Muscle layer of colon (tissue), 2 donors: ENCODE measurements at regions not wholly inside any gene's neighbourhood (a gene's known extent, or its start where the extent isn't known, plus 50 kb on each side); places are given as distances from the start of the nearest gene placed in this dataset.

Experiments used
- H3K27ac ChIP-seq: one replicate; pipeline ENCODE4 v1.7.0; 2013; ENCODE audit warnings: low read depth, mild to moderate bottlenecking, low read length, moderate library complexity
- H3K27me3 ChIP-seq, 2 donors: one replicate each; pipeline ENCODE4 v1.7.0; 2013; ENCODE audit warnings: low read length in 2 of 2, mild to moderate bottlenecking in 2 of 2; ENCODE audit not compliant: insufficient read depth in 2 of 2, control insufficient read depth in 1 of 2
- H3K36me3 ChIP-seq: one replicate; pipeline ENCODE4 v1.7.0; 2013; ENCODE audit warnings: mild to moderate bottlenecking, low read length; ENCODE audit not compliant: insufficient read depth
- H3K4me1 ChIP-seq: one replicate; pipeline ENCODE4 v1.7.0; 2013; ENCODE audit warnings: mild to moderate bottlenecking, low read length; ENCODE audit not compliant: insufficient read depth
- H3K4me3 ChIP-seq, 2 donors: one replicate each; pipeline ENCODE4 v1.7.0; 2013; ENCODE audit warnings: low read length in 2 of 2, low read depth in 1 of 2, mild to moderate bottlenecking in 1 of 2, moderate library complexity in 1 of 2
- H3K9ac ChIP-seq: one replicate; pipeline ENCODE4 v1.7.0; 2013; ENCODE audit warnings: low read length
- H3K9me3 ChIP-seq: one replicate; pipeline ENCODE4 v1.7.0; 2013; ENCODE audit warnings: mild to moderate bottlenecking, low read length
- donor health status: abdominal sarcoma.
- donor health status: Adenocarcinoma of cecum.

DNA sequence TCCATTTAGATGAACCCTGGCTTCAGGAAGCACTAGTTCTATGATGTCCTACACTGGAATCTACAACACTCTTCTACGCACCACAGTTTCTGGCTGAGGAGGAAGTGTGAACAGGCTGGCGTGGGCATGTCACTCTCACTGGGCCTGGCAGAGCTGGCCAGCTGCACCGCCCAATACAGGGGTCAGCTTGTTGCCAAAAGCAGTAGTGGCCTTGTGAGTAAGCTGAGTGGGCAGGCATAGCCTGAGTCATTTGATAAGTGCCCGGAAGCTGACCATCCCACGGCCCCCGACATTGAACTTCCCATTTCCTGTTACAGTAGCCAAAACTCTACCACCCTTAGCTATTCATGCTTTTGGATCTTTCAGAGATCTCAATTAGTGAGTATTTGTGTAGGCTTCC, 240.9 kb upstream of the SERP2 start:
- Histone ChIP-seq H3K4me3 (no peak overlapping the region), H3K9me3 (no peaks in the 10 kb centered on the region), H3K4me1 (peaks cover 12% of the 10 kb centered on the region), H3K36me3 (no peaks in the 10 kb centered on the region), H3K27ac (no peak overlapping the region), H3K9ac (no peak overlapping the region), H3K27me3 (no peaks in the 10 kb centered on the region)

GRCh38 chr13:44133626-44134025, 240.0 kb upstream of the SERP2 start:
- Histone ChIP-seq H3K4me3 (no peak overlapping the region), H3K27me3 (no peaks in the 10 kb centered on the region), H3K4me1 (peaks cover 5% of the 10 kb centered on the region), H3K9ac (no peak overlapping the region), H3K9me3 (no peaks in the 10 kb centered on the region), H3K27ac (no peak overlapping the region), H3K36me3 (no peaks in the 10 kb centered on the region)

- no peaks in the 10 kb centered on the region for H3K36me3 ChIP-seq
- no peak overlapping the region for H3K27ac ChIP-seq
- no peak overlapping the region for H3K9ac ChIP-seq
- H3K4me3 ChIP-seq = no peak overlapping the region
- H3K9me3 ChIP-seq = no peaks in the 10 kb centered on the region
- no peaks in the 10 kb centered on the region for H3K4me1 ChIP-seq
- no peaks in the 10 kb centered on the region for H3K27me3 ChIP-seq
Observed at GRCh38 chr13:44135566-44135965, 238.1 kb upstream of the SERP2 start.

- no peaks in the 10 kb centered on the region for H3K9me3 ChIP-seq
- H3K36me3 ChIP-seq = no peaks in the 10 kb centered on the region
- H3K9ac ChIP-seq = no peak overlapping the region
- peaks cover 5% of the 10 kb centered on the region for H3K4me1 ChIP-seq
- H3K27me3 ChIP-seq = no peaks in the 10 kb centered on the region
- no peak overlapping the region for H3K27ac ChIP-seq
- no peak overlapping the region for H3K4me3 ChIP-seq
Observed at GRCh38 chr13:44136696-44137268, 236.8 kb upstream of the SERP2 start.

DNA sequence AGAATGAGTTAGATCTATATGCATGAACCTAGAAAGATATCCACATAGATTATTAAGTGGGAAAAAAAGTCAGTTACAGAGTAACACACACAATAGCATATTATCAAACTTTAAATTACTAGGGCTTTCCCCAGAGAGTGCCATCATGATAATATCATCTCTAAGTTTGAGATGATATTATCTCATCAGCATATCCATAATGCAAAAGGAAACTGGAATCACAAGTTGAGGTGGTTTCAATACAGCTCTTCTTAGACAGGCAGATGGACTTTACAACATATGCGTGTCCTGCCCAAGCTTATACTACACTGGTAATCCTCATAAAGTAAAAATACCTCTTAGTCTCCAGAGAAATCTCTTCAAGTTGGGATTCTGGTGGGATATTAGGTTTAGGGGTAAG, 236.2 kb upstream of the SERP2 start:
- H3K9me3 ChIP-seq = no peaks in the 10 kb centered on the region

DNA sequence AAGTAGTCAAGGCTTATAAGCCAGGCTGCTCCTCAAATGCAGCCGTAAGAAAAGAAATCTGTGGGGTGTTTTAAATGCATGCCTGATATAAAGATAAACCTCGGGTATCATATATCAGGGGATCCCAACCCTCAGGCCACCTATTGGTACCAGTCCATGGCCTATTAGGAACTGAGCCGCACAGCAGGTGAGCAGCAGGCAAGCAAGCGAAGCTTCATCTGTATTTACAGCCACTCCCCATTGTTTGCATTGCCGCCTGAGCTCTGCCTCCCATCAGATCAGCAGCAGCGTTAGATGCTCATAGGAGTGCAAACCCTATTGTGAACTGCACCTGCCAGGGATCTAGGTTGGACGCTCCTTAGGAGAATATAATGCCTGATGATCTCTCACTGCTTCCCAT, 233.5 kb upstream of the SERP2 start:
- H3K4me1 ChIP-seq = peaks cover 5% of the 10 kb centered on the region
- H3K4me3 ChIP-seq = no peak overlapping the region
- no peak overlapping the region for H3K9ac ChIP-seq
- no peaks in the 10 kb centered on the region for H3K36me3 ChIP-seq
- H3K9me3 ChIP-seq = no peaks in the 10 kb centered on the region
- H3K27ac ChIP-seq = no peak overlapping the region
- no peaks in the 10 kb centered on the region for H3K27me3 ChIP-seq

More for the DNA sequence above, 236.2 kb upstream of the SERP2 start:
- Histone ChIP-seq H3K27me3 (no peaks in the 10 kb centered on the region), H3K4me3 (no peak overlapping the region), H3K27ac (no peak overlapping the region), H3K4me1 (peaks cover 5% of the 10 kb centered on the region), H3K9ac (no peak overlapping the region), H3K36me3 (no peaks in the 10 kb centered on the region)

GRCh38 chr13:44140888-44141724, 232.5 kb upstream of the SERP2 start:
- peak overlapping the region; percentile 89 for H3K9ac ChIP-seq
- no peaks in the 10 kb centered on the region for H3K36me3 ChIP-seq
- H3K27me3 ChIP-seq = no peaks in the 10 kb centered on the region
- peak overlapping the region; percentile 74 for H3K27ac ChIP-seq
- peak overlapping the region; percentile 22 to 77 for H3K4me3 ChIP-seq
- no peaks in the 10 kb centered on the region for H3K9me3 ChIP-seq
- peaks cover 5% of the 10 kb centered on the region for H3K4me1 ChIP-seq

DNA sequence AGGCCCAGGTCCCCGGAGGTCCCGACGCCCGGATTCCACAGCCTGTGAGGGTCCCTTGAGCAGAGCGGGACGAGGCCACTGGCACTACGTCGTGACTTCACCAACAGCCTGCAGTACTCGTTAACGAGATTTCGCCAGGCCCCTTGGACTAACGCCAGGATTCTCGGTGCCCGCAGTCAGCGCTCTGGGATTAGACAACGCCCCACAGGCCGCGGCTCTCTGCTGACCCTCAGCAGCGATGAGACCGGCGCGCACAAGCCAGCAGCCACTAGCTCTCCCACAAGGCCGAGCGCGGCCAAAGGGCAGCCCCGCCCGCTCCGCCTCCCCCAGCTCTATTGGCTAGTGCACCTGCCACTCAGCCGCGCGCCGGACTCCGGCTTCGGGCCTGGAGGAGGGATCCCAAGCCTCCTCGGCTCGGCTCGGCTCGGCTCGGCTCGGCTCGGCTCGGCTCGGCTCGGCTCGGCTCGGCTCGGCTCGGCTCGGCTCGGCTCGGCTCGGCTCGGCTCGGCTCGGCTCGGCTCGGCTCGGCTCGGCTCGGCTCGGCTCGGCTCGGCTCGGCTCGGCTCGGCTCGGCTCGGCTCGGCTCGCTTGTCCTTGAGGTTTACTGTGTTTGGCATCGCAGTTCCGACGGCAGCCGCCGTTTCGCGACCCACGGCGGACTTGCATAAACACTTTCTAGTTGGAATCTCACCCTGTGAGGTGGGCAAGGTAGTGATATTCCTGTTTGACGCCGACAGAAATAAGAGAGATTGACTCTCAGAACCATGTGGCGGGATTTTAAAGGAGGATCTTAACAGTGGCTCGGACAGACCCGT, 231.7 kb upstream of the SERP2 start:
- Histone ChIP-seq H3K9me3 (no peaks in the 10 kb centered on the region), H3K36me3 (no peaks in the 10 kb centered on the region), H3K27ac (peak overlapping the region; percentile 77), H3K9ac (peak overlapping the region; percentile 89), H3K27me3 (no peaks in the 10 kb centered on the region), H3K4me3 (peak overlapping the region; percentile 22 to 77), H3K4me1 (peaks cover 5% of the 10 kb centered on the region)

GRCh38 chr13:44142540-44142867, 231.1 kb upstream of the SERP2 start:
- H3K36me3 ChIP-seq = no peaks in the 10 kb centered on the region
- H3K4me1 ChIP-seq = peaks cover 5% of the 10 kb centered on the region
- no peaks in the 10 kb centered on the region for H3K27me3 ChIP-seq
- peak overlapping the region; percentile 17 to 71 for H3K4me3 ChIP-seq
- peak overlapping the region; percentile 85 for H3K9ac ChIP-seq
- peak overlapping the region; percentile 77 for H3K27ac ChIP-seq
- no peaks in the 10 kb centered on the region for H3K9me3 ChIP-seq

DNA sequence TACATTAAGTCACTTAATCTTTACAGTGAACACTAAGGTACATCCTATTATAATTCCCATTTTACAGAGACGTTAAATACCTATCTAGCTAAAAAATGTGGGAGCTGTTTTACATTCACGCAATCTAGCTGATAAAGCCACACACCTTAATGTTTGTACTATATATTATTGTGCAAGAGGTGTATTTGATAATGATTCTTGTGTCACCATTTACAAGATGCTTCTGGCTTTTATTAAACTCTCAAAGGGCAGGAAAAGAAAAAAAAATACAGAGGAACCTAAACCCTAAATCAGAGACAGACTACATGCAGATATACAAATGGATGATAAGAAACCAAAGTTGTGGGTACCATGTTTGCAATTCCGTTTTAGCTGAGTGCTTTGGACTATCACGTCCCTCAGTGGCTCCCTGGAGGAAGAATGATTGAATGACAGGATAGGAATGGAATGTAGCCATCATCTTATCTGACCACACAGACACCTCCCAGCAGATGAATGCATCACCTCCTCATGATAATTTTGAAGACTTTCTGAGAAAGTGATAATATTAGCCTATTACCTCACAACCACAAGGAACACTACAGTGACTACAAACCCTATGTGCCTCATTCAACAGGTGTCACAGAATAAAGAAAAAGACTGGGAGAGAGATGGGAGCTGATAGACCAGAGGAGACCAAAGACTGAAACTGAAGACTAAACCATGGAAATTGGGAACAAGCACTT, 230.5 kb upstream of the SERP2 start:
- Histone ChIP-seq H3K27ac (no peak overlapping the region), H3K9me3 (no peaks in the 10 kb centered on the region), H3K36me3 (no peaks in the 10 kb centered on the region), H3K27me3 (no peaks in the 10 kb centered on the region), H3K4me3 (peak overlapping the region; percentile 17 to 71), H3K9ac (peak overlapping the region; percentile 85), H3K4me1 (peaks cover 5% of the 10 kb centered on the region)

GRCh38 chr13:44146138-44146537, 227.5 kb upstream of the SERP2 start:
- Histone ChIP-seq H3K4me3 (no peak overlapping the region), H3K4me1 (peaks cover 2% of the 10 kb centered on the region), H3K9me3 (no peaks in the 10 kb centered on the region), H3K36me3 (no peaks in the 10 kb centered on the region), H3K27me3 (no peaks in the 10 kb centered on the region), H3K27ac (no peak overlapping the region), H3K9ac (no peak overlapping the region)
